ENCODE measurements at regions not wholly inside any gene's neighbourhood (a gene's known extent, or its start where the extent isn't known, plus 50 kb on each side); places are given as distances from the start of the nearest gene placed in this dataset.

- TF ChIP-seq POLR2A (IDR thresholded peaks at IDR 0.05), result no peak
- TF ChIP-seq CTCF (IDR thresholded peaks at IDR 0.05), result no peak
Observed at GRCh38 chr1:57578099-57578498, 154.2 kb upstream of the DAB1 start.
